ENCODE measurements at regions not wholly inside any gene's neighbourhood (a gene's known extent, or its start where the extent isn't known, plus 50 kb on each side); places are given as distances from the start of the nearest gene placed in this dataset.

DNA sequence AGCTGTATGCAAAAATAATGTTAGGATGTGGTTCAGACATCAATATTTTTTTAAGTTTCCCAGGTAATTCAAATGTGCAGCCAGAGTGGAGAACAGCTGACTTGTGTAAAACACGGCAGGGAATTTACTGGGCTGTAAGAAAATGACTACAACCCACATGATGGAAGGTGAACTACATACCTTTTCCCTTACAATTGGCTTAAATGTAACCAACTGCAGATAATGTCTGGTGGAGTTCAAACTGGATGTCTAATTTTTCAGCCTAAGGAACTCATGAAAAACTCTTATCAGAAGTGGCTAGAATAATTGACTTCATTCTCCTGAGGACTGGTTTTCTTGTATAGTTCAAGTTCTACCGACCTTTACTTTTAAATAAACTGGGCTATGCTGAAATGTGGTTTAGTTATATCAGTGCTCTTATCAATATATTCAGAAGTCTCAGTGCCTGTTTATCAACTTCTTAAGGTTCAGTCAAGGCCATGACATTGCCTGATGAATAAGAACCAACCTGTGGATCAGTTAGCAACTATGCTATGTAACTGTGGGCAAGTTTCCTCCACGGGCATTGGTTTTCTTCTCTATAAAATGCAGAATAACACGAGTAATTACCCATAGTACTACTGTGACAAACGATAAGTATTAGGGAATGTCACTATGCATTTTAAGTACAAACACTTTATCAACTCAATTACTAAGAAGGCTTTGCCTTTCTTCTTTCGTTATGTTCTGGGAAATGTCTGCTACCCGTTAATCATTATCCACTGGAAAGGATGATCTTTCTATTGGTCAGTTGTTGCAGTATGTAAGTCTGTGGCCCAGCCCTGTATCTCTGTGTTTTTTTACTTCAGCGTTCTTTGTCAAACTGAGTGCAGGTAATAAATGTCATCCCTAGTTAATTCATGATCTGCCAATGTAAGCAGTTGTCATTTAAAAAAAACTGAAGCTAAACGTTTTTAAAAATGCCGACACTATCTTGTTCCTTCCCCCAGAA lies 181.6 kb downstream of the PCDH7 start:
- no peak for DNase-seq (ENCODE audit: extremely low spot score)
- POLR2A ChIA-PET, result no interaction called here
- TF ChIP-seq, protein P1, sequence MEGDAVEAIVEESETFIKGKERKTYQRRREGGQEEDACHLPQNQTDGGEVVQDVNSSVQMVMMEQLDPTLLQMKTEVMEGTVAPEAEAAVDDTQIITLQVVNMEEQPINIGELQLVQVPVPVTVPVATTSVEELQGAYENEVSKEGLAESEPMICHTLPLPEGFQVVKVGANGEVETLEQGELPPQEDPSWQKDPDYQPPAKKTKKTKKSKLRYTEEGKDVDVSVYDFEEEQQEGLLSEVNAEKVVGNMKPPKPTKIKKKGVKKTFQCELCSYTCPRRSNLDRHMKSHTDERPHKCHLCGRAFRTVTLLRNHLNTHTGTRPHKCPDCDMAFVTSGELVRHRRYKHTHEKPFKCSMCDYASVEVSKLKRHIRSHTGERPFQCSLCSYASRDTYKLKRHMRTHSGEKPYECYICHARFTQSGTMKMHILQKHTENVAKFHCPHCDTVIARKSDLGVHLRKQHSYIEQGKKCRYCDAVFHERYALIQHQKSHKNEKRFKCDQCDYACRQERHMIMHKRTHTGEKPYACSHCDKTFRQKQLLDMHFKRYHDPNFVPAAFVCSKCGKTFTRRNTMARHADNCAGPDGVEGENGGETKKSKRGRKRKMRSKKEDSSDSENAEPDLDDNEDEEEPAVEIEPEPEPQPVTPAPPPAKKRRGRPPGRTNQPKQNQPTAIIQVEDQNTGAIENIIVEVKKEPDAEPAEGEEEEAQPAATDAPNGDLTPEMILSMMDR (IDR thresholded peaks at IDR 0.05; ENCODE audit: control extremely low read depth, extremely low read depth, low read depth, missing control alignments), result no peak
- CTCF ChIA-PET, result no interaction called here

DNA sequence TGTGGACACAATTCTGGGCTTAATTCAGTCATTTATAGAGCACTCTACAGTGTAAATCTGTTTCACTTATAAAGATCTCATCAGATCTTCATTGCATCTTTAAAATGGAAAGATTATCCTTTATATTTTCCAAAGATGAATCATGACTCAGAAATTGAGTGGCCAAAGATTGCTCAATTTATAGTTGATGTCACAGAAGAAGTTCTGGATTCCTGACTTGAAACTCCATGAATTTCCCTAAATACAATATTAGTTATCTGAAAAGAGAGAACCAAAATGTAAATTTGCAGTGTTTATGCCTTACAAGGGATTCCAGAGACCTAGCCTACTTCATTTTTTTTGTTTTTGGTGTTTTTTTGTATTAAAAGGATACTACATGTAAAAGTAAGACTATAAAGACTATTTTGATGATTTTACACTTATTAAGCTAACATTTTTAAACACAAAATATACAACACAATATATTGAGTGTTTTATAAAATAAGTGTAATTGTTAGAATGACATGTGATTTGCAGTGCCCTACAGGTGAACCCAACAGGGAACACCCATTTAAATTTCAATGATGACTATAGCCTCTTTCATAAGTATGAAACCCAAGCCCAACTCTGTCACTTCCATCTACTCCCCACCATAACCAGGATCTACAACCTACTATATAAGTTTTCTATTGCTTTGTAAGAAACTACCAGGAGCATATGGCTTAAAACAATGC lies 183.5 kb downstream of the PCDH7 start:
- DNase-seq (ENCODE audit: extremely low spot score), result no peak
- ChIA-PET POLR2A (no interaction called here), CTCF (no interaction called here)
- TF ChIP-seq, protein P1 (IDR thresholded peaks at IDR 0.05; ENCODE audit: control extremely low read depth, extremely low read depth, low read depth, missing control alignments), result no peak

DNA sequence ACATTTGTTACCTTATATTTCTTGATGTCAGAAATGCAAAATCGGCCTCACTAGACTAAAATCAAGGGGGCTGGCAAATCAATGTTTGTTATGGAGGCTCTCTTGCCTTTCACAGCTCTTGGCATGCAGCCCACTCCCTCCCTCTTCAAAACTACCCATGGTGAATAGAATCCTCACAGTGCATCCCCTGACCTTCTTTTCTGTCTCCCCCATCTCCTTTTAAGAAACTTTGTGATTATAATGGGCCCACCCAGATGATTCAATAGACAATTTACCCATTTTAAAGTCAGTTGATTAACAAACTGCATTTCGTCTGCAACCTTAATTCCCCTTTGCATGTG lies 184.0 kb downstream of the PCDH7 start:
- POLR2A ChIA-PET, result no interaction called here
- TF ChIP-seq, protein P1 (IDR thresholded peaks at IDR 0.05; ENCODE audit: control extremely low read depth, extremely low read depth, low read depth, missing control alignments), result no peak
- DNase-seq (ENCODE audit: extremely low spot score), result no peak
- CTCF ChIA-PET, result no interaction called here

DNA sequence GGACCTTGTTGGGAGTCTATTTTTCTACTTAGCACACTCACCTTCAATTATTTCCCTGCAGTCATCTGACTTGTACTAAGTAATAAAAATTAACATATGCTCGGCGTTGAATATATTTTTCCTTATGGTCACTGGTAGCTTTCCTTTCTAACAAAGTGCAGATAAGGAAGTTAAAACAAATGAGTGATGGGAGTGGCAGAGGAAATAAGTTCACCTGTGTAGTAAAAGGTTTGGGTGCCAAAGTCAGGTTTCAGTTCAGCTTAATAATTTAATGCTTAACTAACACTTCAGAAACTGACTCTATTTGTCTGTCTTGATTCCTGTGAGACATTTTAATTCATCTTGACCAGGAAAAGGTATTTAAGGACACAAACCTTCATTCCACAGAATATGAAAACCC lies 184.4 kb downstream of the PCDH7 start:
- DNase-seq (ENCODE audit: extremely low spot score), result no peak
- CTCF ChIA-PET, result no interaction called here
- TF ChIP-seq, protein P1 (IDR thresholded peaks at IDR 0.05; ENCODE audit: control extremely low read depth, extremely low read depth, low read depth, missing control alignments), result no peak
- POLR2A ChIA-PET, result no interaction called here

DNA sequence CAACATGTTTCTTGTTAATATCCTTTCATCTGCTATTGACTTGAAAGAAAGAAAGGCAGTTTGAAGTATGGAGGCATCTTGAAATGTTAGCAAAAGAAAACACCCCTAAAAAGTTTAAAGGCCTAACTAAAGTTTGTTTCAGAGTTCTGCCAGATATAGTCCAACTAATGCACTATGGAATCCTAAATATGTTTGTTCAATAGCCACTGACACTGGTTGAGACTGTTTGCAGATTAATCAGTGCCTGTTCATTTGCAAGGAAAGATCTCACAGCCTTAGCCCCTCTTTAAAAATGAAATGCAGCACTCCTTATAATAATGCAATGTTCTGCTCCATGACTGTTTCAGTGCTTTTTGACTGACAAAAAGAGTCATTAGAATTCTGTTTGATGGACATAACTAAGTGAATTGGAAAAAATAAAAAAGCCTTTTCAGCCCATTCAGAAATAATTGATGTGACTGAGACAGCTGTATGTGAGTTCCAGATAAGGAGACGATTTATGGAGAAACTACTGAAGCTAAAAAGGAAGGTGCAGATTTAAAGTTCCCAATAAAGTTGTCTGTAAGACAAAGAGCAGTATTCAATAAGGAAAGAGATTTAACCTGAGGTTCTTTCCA lies 192.0 kb downstream of the PCDH7 start:
- DNase-seq (ENCODE audit: extremely low spot score), result no peak
- ChIA-PET POLR2A (no interaction called here), CTCF (no interaction called here)
- TF ChIP-seq, protein P1 (IDR thresholded peaks at IDR 0.05; ENCODE audit: control extremely low read depth, extremely low read depth, low read depth, missing control alignments), result no peak

DNA sequence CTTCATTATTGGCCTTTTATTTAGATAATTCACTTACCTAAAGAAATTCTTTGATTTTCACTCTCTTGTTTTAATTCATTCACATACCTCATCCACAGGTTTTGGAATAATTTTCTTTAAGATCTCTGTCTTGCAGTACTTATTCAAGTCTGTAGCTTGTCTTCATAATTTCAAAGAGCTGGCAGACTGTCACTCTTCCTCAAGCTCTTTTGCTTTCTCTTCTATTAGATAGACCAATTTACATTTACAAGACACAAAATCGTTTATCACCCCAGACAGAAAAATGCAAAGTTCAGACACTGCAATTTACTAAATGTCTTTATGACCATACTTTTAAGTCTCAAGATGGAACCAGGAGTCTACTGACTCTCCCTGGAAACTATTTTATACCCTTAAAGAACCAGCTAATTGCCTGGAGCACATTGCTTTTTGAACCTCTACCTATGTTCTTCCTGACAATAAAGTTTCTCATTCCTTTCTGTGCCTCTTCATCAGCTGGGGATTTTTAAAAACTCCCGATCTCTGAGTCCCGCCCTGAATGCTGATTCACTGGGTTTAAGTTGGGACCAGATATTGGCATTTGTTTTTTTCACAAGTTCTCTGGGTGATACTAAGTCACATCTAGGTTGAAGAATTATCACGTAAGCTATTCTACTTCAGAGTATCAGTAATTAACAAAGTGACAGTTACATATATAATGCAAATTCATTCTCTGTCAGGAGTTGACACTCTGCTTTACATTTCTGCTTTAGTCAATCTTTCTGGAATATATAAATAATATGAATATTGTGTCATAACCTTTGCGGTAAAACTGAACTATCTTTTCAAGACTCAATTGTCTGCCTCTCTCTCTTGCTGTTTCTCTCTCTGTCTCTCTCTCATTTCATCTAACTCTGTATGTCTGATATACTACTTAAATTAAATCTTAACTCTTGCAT lies 196.4 kb downstream of the PCDH7 start:
- ChIA-PET POLR2A (no interaction called here), CTCF (no interaction called here)
- TF ChIP-seq, protein P1 (IDR thresholded peaks at IDR 0.05; ENCODE audit: control extremely low read depth, extremely low read depth, low read depth, missing control alignments), result no peak
- no peak for DNase-seq (ENCODE audit: extremely low spot score)
